PFSK-1 (cell line): ENCODE measurements at regions not wholly inside any gene's neighbourhood (a gene's known extent, or its start where the extent isn't known, plus 50 kb on each side); places are given as distances from the start of the nearest gene placed in this dataset.

Experiments used
- FOXP2 ChIP-seq: optimal IDR thresholded peaks from 2 replicates; pipeline ENCODE3; 2011; ENCODE audit warnings: borderline replicate concordance, control low read depth, inconsistent platforms; ENCODE audit not compliant: insufficient read depth; ENCODE audit errors: extremely low read length, extremely low read depth
- POLR2AphosphoS5 ChIP-seq: IDR thresholded peaks from 2 replicates; pipeline ENCODE4 v1.6.1; 2012; ENCODE audit warnings: low read depth, mild to moderate bottlenecking, control low read depth, low read length, moderate library complexity
- SIN3A ChIP-seq: IDR thresholded peaks from 2 replicates; pipeline ENCODE4 v1.6.1; 2012; ENCODE audit warnings: mild to moderate bottlenecking, low read length, moderate library complexity, borderline replicate concordance; ENCODE audit not compliant: insufficient read depth
- TAF1 ChIP-seq: IDR thresholded peaks from 2 replicates; pipeline ENCODE4 v1.6.1; 2012; ENCODE audit warnings: low read length, control low read depth, borderline replicate concordance; ENCODE audit not compliant: insufficient read depth
- TF ChIP-seq, protein P1 (sequence below), 2 experiments: IDR thresholded peaks; 2 replicates each; pipeline versions ENCODE4 v1.6.1 to v1.8.0; 2011 to 2012; ENCODE audit warnings: low read depth in 2 of 2, low read length in 2 of 2, control low read depth in 1 of 2, inconsistent platforms in 1 of 2, mild to moderate bottlenecking in 1 of 2, moderate library complexity in 1 of 2; ENCODE audit not compliant: insufficient read depth in 1 of 2

DNA sequence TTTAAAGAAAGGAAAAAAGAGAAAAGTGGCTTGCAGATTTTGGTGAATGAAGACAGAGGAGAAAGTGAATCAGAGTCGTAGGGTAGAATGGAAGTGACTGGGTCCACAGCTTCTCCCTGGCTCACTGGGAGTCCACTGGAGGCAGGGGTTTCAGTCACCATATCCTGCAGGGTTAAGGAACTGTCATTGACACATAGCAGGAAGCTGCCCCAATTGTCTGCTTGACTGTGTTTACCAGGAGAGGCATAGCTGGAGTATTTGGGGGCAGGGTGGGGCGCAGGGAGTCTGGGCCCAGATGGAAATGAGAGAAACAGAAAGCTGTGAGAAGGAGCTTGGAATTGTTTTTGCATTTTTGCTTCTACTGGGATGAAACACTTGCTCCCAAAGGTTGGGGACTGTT is 228.8 kb upstream of the CSF3R start:
- TF ChIP-seq SIN3A (no peak), TAF1 (no peak), POLR2AphosphoS5 (no peak), FOXP2 (no peak)
- TF ChIP-seq, protein P1, sequence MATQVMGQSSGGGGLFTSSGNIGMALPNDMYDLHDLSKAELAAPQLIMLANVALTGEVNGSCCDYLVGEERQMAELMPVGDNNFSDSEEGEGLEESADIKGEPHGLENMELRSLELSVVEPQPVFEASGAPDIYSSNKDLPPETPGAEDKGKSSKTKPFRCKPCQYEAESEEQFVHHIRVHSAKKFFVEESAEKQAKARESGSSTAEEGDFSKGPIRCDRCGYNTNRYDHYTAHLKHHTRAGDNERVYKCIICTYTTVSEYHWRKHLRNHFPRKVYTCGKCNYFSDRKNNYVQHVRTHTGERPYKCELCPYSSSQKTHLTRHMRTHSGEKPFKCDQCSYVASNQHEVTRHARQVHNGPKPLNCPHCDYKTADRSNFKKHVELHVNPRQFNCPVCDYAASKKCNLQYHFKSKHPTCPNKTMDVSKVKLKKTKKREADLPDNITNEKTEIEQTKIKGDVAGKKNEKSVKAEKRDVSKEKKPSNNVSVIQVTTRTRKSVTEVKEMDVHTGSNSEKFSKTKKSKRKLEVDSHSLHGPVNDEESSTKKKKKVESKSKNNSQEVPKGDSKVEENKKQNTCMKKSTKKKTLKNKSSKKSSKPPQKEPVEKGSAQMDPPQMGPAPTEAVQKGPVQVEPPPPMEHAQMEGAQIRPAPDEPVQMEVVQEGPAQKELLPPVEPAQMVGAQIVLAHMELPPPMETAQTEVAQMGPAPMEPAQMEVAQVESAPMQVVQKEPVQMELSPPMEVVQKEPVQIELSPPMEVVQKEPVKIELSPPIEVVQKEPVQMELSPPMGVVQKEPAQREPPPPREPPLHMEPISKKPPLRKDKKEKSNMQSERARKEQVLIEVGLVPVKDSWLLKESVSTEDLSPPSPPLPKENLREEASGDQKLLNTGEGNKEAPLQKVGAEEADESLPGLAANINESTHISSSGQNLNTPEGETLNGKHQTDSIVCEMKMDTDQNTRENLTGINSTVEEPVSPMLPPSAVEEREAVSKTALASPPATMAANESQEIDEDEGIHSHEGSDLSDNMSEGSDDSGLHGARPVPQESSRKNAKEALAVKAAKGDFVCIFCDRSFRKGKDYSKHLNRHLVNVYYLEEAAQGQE (IDR thresholded peaks at IDR 0.05; ENCODE audit: insufficient read depth in 1 of 2, low read depth in 2 of 2, low read length in 2 of 2), result no peak
